ENCODE measurements at regions not wholly inside any gene's neighbourhood (a gene's known extent, or its start where the extent isn't known, plus 50 kb on each side); places are given as distances from the start of the nearest gene placed in this dataset.
A peak's percentile ranks its signal among the peaks of the same experiment; 100 is the strongest.

- H3K27ac Mint-ChIP-seq (ENCODE audit: unreplicated experiment) = no peak overlapping the region
- H3K27me3 Mint-ChIP-seq (ENCODE audit: unreplicated experiment) = no peaks in the 10 kb centered on the region
- H3K4me1 Mint-ChIP-seq (ENCODE audit: unreplicated experiment) = peaks cover 46% of the 10 kb centered on the region
- no peaks in the 10 kb centered on the region for H3K36me3 Mint-ChIP-seq (ENCODE audit: unreplicated experiment)
- TF ChIP-seq, protein P1, sequence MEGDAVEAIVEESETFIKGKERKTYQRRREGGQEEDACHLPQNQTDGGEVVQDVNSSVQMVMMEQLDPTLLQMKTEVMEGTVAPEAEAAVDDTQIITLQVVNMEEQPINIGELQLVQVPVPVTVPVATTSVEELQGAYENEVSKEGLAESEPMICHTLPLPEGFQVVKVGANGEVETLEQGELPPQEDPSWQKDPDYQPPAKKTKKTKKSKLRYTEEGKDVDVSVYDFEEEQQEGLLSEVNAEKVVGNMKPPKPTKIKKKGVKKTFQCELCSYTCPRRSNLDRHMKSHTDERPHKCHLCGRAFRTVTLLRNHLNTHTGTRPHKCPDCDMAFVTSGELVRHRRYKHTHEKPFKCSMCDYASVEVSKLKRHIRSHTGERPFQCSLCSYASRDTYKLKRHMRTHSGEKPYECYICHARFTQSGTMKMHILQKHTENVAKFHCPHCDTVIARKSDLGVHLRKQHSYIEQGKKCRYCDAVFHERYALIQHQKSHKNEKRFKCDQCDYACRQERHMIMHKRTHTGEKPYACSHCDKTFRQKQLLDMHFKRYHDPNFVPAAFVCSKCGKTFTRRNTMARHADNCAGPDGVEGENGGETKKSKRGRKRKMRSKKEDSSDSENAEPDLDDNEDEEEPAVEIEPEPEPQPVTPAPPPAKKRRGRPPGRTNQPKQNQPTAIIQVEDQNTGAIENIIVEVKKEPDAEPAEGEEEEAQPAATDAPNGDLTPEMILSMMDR (IDR thresholded peaks at IDR 0.05) = no peak
- peaks cover 6% of the 10 kb centered on the region for H3K9me3 Mint-ChIP-seq (ENCODE audit: unreplicated experiment)
- no peak for DNase-seq (ENCODE audit: extremely low spot score, unreplicated experiment)
- H3K4me3 Mint-ChIP-seq (ENCODE audit: unreplicated experiment) = no peak overlapping the region
Observed at GRCh38 chr2:145010635-145011034, 490.7 kb upstream of the ZEB2 start.

DNA sequence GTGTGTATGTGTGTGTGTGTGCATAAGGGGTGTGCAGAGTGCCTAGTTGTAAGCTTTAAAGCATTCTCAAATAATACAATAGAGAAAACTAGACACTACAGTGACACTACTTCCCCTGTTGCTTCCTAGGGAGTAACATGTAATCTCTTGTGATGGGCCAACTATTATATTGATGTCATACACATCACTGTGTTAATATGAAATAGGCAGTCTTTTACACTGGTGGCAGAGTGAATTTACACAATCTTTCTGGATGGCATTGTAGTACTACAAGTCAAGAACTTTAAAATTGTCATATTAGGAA lies 488.0 kb upstream of the ZEB2 start:
- peak overlapping the region; percentile 97 for H3K27ac Mint-ChIP-seq (ENCODE audit: unreplicated experiment)
- TF ChIP-seq, protein P1 (IDR thresholded peaks at IDR 0.05) = no peak
- DNase-seq (ENCODE audit: extremely low spot score, unreplicated experiment) = no peak
- no peaks in the 10 kb centered on the region for H3K27me3 Mint-ChIP-seq (ENCODE audit: unreplicated experiment)
- H3K9me3 Mint-ChIP-seq (ENCODE audit: unreplicated experiment) = no peaks in the 10 kb centered on the region
- H3K36me3 Mint-ChIP-seq (ENCODE audit: unreplicated experiment) = no peaks in the 10 kb centered on the region
- peaks cover 43% of the 10 kb centered on the region for H3K4me1 Mint-ChIP-seq (ENCODE audit: unreplicated experiment)
- H3K4me3 Mint-ChIP-seq (ENCODE audit: unreplicated experiment) = peak overlapping the region; percentile 55

DNA sequence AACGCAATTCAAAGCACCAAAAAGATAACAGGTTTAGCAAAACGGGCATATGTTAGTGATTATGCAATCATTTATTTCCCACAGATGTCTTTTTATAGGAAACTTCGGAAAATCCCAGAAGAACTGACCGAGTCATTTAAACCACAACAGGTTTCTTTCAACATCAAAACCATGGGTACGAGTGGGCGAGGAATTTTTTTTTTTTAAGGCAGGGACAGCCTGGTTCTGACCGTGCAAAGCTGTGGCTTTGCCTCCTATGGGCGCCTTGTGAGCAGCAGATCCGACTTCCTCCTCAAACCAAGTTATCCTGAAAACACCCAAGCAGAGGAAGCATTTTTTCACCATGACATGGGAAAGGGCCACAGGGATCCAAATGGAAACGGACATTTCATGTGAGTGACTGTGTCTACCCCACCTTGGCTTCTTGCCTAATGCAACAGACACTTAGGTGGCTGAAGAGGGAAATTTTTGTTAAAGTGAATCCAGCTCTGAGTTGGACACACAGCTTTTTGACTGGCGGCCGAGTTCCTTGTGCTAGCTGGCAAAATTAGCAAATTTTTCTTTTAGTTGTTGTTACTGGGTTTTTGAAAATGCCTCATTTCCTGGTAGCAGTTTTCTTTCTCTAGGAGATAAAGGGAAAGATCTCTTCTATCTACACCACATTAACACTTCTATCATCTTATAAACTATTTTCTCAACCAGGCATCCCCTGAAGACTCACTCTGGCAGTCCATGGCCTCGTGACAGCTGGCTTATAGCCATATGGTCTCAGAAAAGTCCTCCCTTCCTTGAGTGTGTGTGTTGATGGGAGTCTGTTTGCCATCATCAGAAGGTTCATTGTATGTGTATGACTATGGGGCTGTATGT lies 487.4 kb upstream of the ZEB2 start:
- H3K36me3 Mint-ChIP-seq (ENCODE audit: unreplicated experiment) = no peaks in the 10 kb centered on the region
- H3K27me3 Mint-ChIP-seq (ENCODE audit: unreplicated experiment) = no peaks in the 10 kb centered on the region
- TF ChIP-seq, protein P1 (IDR thresholded peaks at IDR 0.05) = peak; percentile 25
- DNase-seq (ENCODE audit: extremely low spot score, unreplicated experiment) = peak; percentile 84
- H3K4me1 Mint-ChIP-seq (ENCODE audit: unreplicated experiment) = peaks cover 37% of the 10 kb centered on the region
- H3K9me3 Mint-ChIP-seq (ENCODE audit: unreplicated experiment) = no peaks in the 10 kb centered on the region
- H3K27ac Mint-ChIP-seq (ENCODE audit: unreplicated experiment) = peak overlapping the region; percentile 97
- H3K4me3 Mint-ChIP-seq (ENCODE audit: unreplicated experiment) = peak overlapping the region; percentile 55

DNA sequence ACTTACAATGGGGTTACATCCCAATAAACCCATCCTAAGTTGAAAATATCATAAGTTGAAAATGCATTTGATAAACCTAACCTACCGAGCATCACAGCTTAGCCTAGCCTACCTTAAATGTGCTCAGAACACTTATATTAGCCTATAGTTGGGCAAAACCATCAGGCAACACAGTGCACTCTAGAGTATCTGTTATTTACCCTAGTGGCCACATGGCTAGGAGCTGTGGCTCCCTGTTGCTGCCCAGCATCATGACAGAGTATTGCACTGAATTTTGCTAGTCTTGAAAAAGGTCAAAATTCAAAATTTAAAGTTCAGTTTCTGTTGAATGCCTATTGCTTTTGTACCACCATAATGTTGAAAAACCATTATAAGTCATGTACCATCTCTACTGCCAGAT lies 482.7 kb upstream of the ZEB2 start:
- H3K36me3 Mint-ChIP-seq (ENCODE audit: unreplicated experiment) = no peaks in the 10 kb centered on the region
- TF ChIP-seq, protein P1 (IDR thresholded peaks at IDR 0.05) = no peak
- H3K4me3 Mint-ChIP-seq (ENCODE audit: unreplicated experiment) = no peak overlapping the region
- H3K9me3 Mint-ChIP-seq (ENCODE audit: unreplicated experiment) = no peaks in the 10 kb centered on the region
- H3K4me1 Mint-ChIP-seq (ENCODE audit: unreplicated experiment) = peaks cover 43% of the 10 kb centered on the region
- DNase-seq (ENCODE audit: extremely low spot score, unreplicated experiment) = no peak
- no peak overlapping the region for H3K27ac Mint-ChIP-seq (ENCODE audit: unreplicated experiment)
- no peaks in the 10 kb centered on the region for H3K27me3 Mint-ChIP-seq (ENCODE audit: unreplicated experiment)

GRCh38 chr2:145000376-145000775 lies 480.5 kb upstream of the ZEB2 start:
- DNase-seq (ENCODE audit: extremely low spot score, unreplicated experiment) = no peak
- peaks cover 45% of the 10 kb centered on the region for H3K4me1 Mint-ChIP-seq (ENCODE audit: unreplicated experiment)
- TF ChIP-seq, protein P1 (IDR thresholded peaks at IDR 0.05) = no peak
- no peak overlapping the region for H3K4me3 Mint-ChIP-seq (ENCODE audit: unreplicated experiment)
- H3K27ac Mint-ChIP-seq (ENCODE audit: unreplicated experiment) = no peak overlapping the region
- no peaks in the 10 kb centered on the region for H3K27me3 Mint-ChIP-seq (ENCODE audit: unreplicated experiment)
- H3K36me3 Mint-ChIP-seq (ENCODE audit: unreplicated experiment) = no peaks in the 10 kb centered on the region
- H3K9me3 Mint-ChIP-seq (ENCODE audit: unreplicated experiment) = no peaks in the 10 kb centered on the region

Data from osteocyte (in vitro differentiated cells).